PC-3 (cell line): ENCODE measurements at regions not wholly inside any gene's neighbourhood (a gene's known extent, or its start where the extent isn't known, plus 50 kb on each side); places are given as distances from the start of the nearest gene placed in this dataset.

ENCODE experiments used
- ATAC-seq: fragments of 200-7000 bp; cut with Tn5 transposase; 2 replicates; pipeline ENCODE4 v1.9.1; 2020; ENCODE audit warnings: mild to moderate bottlenecking, moderate library complexity
- BruUV-seq: library from RNA; stranded (reverse); fragments of 400-500 nt; replicated peaks from 2 replicates; lab custom pipeline; 2021; lab: Mats Ljungman, UMichigan
- CTCF ChIA-PET: fragments of 300-600 bp; sonication (Branson Sonifier 250); formaldehyde crosslinking; loops from one replicate; lab custom pipeline; 2022; ENCODE audit warnings: antibody characterized with exemption; lab: Charles Lee
- POLR2A ChIA-PET: fragments of 300-600 bp; sonication (Branson Sonifier 250); formaldehyde crosslinking; loops from one replicate; lab custom pipeline; 2022; ENCODE audit warnings: antibody characterized with exemption; ENCODE audit not compliant: unreplicated experiment; lab: Charles Lee
- DNase-seq: peaks from one replicate; pipeline ENCODE4 v3.0.0-alpha.2; 2015
- H2AFZ ChIP-seq: fragments of 300-600 bp; sonication (generic); 2 replicates; pipeline ENCODE4 v1.6.0; 2016; ENCODE audit warnings: antibody characterized with exemption, low read length
- H3F3A ChIP-seq: fragments of 300-600 bp; sonication (generic); one replicate; pipeline ENCODE4 v1.6.0; 2017; ENCODE audit warnings: antibody characterized with exemption, low read length, control low read depth, mild to moderate bottlenecking; ENCODE audit not compliant: unreplicated experiment
- H3K27ac ChIP-seq: fragments of 300-600 bp; sonication (generic); 2 replicates; pipeline ENCODE4 v1.5.1; 2016; ENCODE audit warnings: mild to moderate bottlenecking, low read length
- H3K27me3 ChIP-seq: fragments of 300-600 bp; sonication (generic); 2 replicates; pipeline ENCODE4 v1.6.1; 2016; ENCODE audit warnings: low read length, mixed read lengths
- H3K36me3 ChIP-seq: fragments of 300-600 bp; sonication (generic); 2 replicates; pipeline ENCODE4 v1.6.1; 2016; ENCODE audit warnings: low read depth, mixed run types, low read length, mixed read lengths
- H3K4me1 ChIP-seq: fragments of 300-600 bp; sonication (generic); 2 replicates; pipeline ENCODE4 v1.5.1; 2016; ENCODE audit warnings: low read length; ENCODE audit not compliant: insufficient read depth
- H3K4me2 ChIP-seq: fragments of 300-600 bp; sonication (generic); 2 replicates; pipeline ENCODE4 v1.6.0; 2016; ENCODE audit warnings: low read length
- H3K4me3 ChIP-seq: fragments of 300-600 bp; sonication (generic); 2 replicates; pipeline ENCODE4 v1.5.1; 2016; ENCODE audit warnings: mild to moderate bottlenecking, low read length, mixed read lengths
- H3K79me2 ChIP-seq: fragments of 300-600 bp; sonication (generic); 2 replicates; pipeline ENCODE4 v1.6.1; 2017; ENCODE audit warnings: low read length, mixed read lengths
- H3K9ac ChIP-seq: fragments of 300-600 bp; sonication (generic); 2 replicates; pipeline ENCODE4 v1.6.0; 2016; ENCODE audit warnings: mild to moderate bottlenecking, low read length
- H3K9me2 ChIP-seq: fragments of 300-600 bp; sonication (generic); replicated peaks from 2 replicates; pipeline ENCODE4 v1.6.1; 2016; ENCODE audit warnings: mixed run types, low read length, mixed read lengths
- H3K9me3 ChIP-seq: fragments of 300-600 bp; sonication (generic); 2 replicates; pipeline ENCODE4 v1.6.1; 2016; ENCODE audit warnings: low read length, mixed read lengths
- H4K20me1 ChIP-seq: fragments of 300-600 bp; sonication (generic); 2 replicates; pipeline ENCODE4 v1.6.1; 2016; ENCODE audit warnings: low read length, mixed read lengths
- EZH2 ChIP-seq: fragments of 300-600 bp; sonication (generic); IDR thresholded peaks from one replicate; pipeline ENCODE4 v1.6.1; 2017; ENCODE audit warnings: antibody characterized with exemption, mild to moderate bottlenecking, low read length; ENCODE audit not compliant: unreplicated experiment
- EZH2phosphoT487 ChIP-seq: fragments of 300-600 bp; sonication (generic); IDR thresholded peaks from 2 replicates; pipeline ENCODE4 v1.6.1; 2018; ENCODE audit warnings: mild to moderate bottlenecking, antibody characterized with exemption, low read length, borderline replicate concordance
- intact Hi-C: fragments of 100-400 bp; cut with micrococcal nuclease; formaldehyde crosslinking; loops from 2 replicates; pipeline ENCODE4 v1.9.0; 2023
- TF ChIP-seq, protein P1 (sequence below): fragments of 300-600 bp; sonication (generic); conservative IDR thresholded peaks from 2 replicates; pipeline ENCODE4 v1.5.1; 2017; ENCODE audit warnings: antibody characterized with exemption, low read depth, mild to moderate bottlenecking, low read length

DNA sequence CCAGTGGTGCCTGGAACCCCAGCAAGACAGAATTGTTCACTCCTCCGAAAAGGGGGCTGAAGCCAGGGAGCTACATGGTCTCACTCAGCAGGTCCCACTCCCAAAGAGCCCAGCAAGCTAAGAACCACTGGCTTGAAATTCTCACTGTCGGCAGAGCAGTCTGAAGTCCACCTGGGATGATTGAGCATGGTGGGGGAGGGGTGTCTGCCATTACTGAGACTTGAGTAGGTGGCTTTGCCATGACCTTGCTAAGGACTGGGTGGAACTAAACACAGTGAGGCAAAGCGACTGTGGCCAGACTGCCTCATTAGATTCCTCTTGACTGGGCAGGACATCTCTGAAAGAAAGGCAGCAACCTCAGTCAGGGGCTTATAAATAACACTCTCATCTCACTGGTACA, 122.6 kb upstream of the ZC4H2 start:
- no peak for DNase-seq
- CTCF ChIA-PET = no interaction called here
- POLR2A ChIA-PET = no interaction called here
- H3K36me3 ChIP-seq = no peaks in the 10 kb centered on the region
- no peak for ATAC-seq
- H3K27ac ChIP-seq = no peak overlapping the region
- H2AFZ ChIP-seq = no peak overlapping the region
- no peak overlapping the region for H3K9ac ChIP-seq
- BruUV-seq = no TSS peak
- H3K4me1 ChIP-seq = no peaks in the 10 kb centered on the region
- no peaks in the 10 kb centered on the region for H3K27me3 ChIP-seq
- no peak overlapping the region for H3K4me2 ChIP-seq
- no peaks in the 10 kb centered on the region for H3K79me2 ChIP-seq
- H4K20me1 ChIP-seq = no peaks in the 10 kb centered on the region
- no peaks in the 10 kb centered on the region for H3K9me2 ChIP-seq
- TF ChIP-seq, protein P1, sequence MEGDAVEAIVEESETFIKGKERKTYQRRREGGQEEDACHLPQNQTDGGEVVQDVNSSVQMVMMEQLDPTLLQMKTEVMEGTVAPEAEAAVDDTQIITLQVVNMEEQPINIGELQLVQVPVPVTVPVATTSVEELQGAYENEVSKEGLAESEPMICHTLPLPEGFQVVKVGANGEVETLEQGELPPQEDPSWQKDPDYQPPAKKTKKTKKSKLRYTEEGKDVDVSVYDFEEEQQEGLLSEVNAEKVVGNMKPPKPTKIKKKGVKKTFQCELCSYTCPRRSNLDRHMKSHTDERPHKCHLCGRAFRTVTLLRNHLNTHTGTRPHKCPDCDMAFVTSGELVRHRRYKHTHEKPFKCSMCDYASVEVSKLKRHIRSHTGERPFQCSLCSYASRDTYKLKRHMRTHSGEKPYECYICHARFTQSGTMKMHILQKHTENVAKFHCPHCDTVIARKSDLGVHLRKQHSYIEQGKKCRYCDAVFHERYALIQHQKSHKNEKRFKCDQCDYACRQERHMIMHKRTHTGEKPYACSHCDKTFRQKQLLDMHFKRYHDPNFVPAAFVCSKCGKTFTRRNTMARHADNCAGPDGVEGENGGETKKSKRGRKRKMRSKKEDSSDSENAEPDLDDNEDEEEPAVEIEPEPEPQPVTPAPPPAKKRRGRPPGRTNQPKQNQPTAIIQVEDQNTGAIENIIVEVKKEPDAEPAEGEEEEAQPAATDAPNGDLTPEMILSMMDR = no peak
- no peak for TF ChIP-seq EZH2
- TF ChIP-seq EZH2phosphoT487 = no peak
- intact Hi-C loops = no loop called here
- no peak overlapping the region for H3K4me3 ChIP-seq
- no peaks in the 10 kb centered on the region for H3F3A ChIP-seq
- H3K9me3 ChIP-seq = no peaks in the 10 kb centered on the region

GRCh38 chrX:65093658-65094057, 117.4 kb upstream of the ZC4H2 start:
- no peak overlapping the region for H2AFZ ChIP-seq
- no peaks in the 10 kb centered on the region for H4K20me1 ChIP-seq
- H3K9me3 ChIP-seq = no peaks in the 10 kb centered on the region
- no peaks in the 10 kb centered on the region for H3F3A ChIP-seq
- BruUV-seq = no TSS peak
- H3K79me2 ChIP-seq = no peaks in the 10 kb centered on the region
- H3K4me1 ChIP-seq = no peaks in the 10 kb centered on the region
- intact Hi-C loops = no loop called here
- ChIA-PET POLR2A (no interaction called here), CTCF (no interaction called here)
- H3K27ac ChIP-seq = no peak overlapping the region
- H3K9ac ChIP-seq = no peak overlapping the region
- no peaks in the 10 kb centered on the region for H3K36me3 ChIP-seq
- DNase-seq (no peak), ATAC-seq (no peak)
- H3K4me2 ChIP-seq = no peak overlapping the region
- H3K9me2 ChIP-seq = no peaks in the 10 kb centered on the region
- H3K27me3 ChIP-seq = no peaks in the 10 kb centered on the region
- H3K4me3 ChIP-seq = no peak overlapping the region
- TF ChIP-seq EZH2phosphoT487 = no peak
- TF ChIP-seq, protein P1 = no peak
- no peak for TF ChIP-seq EZH2

DNA sequence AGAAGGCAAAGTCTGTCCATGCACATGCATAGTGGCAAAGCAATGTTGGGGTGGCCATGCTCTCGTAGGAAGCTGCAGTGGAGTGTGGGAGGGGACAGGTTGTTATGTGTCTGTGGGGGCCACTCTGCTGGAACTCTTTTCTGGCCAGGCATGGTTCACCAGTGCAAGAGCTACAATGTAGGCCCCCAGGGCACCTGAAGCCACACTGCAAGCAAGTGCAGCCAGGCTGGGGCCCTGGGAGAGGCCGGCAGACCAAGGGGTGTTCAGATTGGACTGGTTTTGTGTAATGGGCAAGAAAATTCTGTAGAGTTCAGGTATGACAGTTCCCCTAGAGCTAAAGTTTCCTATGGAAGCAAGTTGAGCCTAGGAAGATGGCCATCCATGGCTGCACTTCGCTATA, 97.0 kb upstream of the ZC4H2 start:
- ATAC-seq (no peak), DNase-seq (no peak)
- Histone ChIP-seq H2AFZ (no peak overlapping the region), H3K9ac (no peak overlapping the region), H3K27ac (no peak overlapping the region), H4K20me1 (no peaks in the 10 kb centered on the region), H3K4me3 (no peak overlapping the region), H3K9me3 (no peaks in the 10 kb centered on the region), H3K36me3 (no peaks in the 10 kb centered on the region), H3K27me3 (no peaks in the 10 kb centered on the region), H3K9me2 (no peaks in the 10 kb centered on the region), H3K79me2 (no peaks in the 10 kb centered on the region), H3K4me2 (no peak overlapping the region), H3K4me1 (no peaks in the 10 kb centered on the region), H3F3A (no peaks in the 10 kb centered on the region)
- ChIA-PET POLR2A (no interaction called here), CTCF (no interaction called here)
- intact Hi-C loops = no loop called here
- no TSS peak for BruUV-seq
- no peak for TF ChIP-seq EZH2phosphoT487
- TF ChIP-seq, protein P1 = no peak
- TF ChIP-seq EZH2 = no peak
